ENCODE measurements at regions not wholly inside any gene's neighbourhood (a gene's known extent, or its start where the extent isn't known, plus 50 kb on each side); places are given as distances from the start of the nearest gene placed in this dataset.

DNA sequence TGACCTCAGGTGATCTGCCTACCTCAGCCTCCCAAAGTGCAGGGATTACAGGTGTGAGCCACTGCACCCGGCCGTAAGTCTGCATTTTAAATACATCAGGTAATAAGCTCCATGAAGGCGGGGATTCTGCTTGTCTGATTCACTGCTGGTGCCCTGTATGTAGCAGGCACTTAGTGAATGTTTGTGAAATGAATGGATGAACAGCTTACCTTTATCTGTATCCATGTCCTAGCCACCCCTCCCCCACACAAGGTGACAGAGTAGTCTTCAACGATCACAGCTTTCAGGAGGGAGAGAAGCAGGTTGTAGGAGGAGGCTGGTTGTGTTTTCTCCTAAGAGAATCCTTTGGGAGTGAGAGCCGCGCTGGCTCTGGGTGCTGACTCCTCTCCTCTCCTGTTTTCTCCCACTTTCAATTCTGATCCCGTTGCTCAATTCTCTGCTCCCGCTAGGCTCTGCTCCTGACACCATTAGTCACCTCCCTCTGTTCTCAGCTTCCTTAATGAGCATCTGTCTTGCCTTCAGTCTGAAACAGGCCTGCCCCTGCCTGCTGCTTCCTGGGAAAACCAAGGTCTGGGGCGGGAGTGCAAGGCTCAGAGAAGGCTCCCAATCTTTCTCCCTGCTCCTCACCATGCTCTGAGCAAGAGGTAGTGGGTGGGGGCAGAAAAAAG lies 88.8 kb upstream of the CTNNA1 start:
- Histone ChIP-seq H4K20me1 (ENCODE audit: control insufficient read depth, insufficient read depth, low read depth, low read length) (no peaks in the 10 kb centered on the region), H3F3A (ENCODE audit: control insufficient read depth, insufficient read depth) (no peaks in the 10 kb centered on the region), H3K4me2 (ENCODE audit: low read length) (no peak overlapping the region), H3K4me3 (ENCODE audit: low read length) (no peak overlapping the region), H3K4me1 (ENCODE audit: control insufficient read depth, low read length) (peaks cover 31% of the 10 kb centered on the region), H3K27me3 (ENCODE audit: control insufficient read depth, low read length) (peaks cover 6% of the 10 kb centered on the region; the same call in 1 of the 2 replicates), H3K27ac (ENCODE audit: low read depth, low read length) (no peak overlapping the region), H3K9me3 (ENCODE audit: control insufficient read depth, insufficient read depth, low read length) (no peaks in the 10 kb centered on the region), H3K9me2 (replicated peaks; ENCODE audit: control insufficient read depth, low read length) (no peaks in the 10 kb centered on the region), H3K79me2 (ENCODE audit: control insufficient read depth, low read length) (no peaks in the 10 kb centered on the region), H3K36me3 (ENCODE audit: control insufficient read depth, low read length) (no peaks in the 10 kb centered on the region)
- TF ChIP-seq, protein P1, sequence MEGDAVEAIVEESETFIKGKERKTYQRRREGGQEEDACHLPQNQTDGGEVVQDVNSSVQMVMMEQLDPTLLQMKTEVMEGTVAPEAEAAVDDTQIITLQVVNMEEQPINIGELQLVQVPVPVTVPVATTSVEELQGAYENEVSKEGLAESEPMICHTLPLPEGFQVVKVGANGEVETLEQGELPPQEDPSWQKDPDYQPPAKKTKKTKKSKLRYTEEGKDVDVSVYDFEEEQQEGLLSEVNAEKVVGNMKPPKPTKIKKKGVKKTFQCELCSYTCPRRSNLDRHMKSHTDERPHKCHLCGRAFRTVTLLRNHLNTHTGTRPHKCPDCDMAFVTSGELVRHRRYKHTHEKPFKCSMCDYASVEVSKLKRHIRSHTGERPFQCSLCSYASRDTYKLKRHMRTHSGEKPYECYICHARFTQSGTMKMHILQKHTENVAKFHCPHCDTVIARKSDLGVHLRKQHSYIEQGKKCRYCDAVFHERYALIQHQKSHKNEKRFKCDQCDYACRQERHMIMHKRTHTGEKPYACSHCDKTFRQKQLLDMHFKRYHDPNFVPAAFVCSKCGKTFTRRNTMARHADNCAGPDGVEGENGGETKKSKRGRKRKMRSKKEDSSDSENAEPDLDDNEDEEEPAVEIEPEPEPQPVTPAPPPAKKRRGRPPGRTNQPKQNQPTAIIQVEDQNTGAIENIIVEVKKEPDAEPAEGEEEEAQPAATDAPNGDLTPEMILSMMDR (IDR thresholded peaks at IDR 0.05; ENCODE audit: low read depth, low read length, poor library complexity, severe bottlenecking) = no peak
- no peak for TF ChIP-seq EZH2phosphoT487 (IDR thresholded peaks at IDR 0.05; ENCODE audit: borderline replicate concordance, low read length)

DNA sequence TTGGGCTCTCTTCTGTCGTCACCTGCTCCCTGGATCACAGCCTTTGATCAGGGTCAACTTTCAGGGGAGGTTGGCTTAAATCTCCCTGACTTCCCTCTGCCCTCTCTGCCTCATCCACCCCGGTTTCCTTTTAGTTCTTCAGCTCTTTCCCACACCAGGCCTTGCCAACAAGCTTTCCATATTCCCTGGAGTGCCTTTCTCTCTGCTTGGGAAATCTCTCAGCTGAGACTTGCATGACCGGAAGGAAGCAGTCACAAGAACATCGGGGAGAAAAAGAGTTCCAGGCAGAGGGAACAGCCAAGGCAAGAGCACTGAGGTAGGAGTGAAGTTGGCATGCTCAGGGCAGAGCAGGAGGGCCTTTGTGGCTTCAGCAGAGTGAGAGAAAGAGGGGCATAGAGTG lies 88.4 kb upstream of the HSPA9 start:
- Histone ChIP-seq H3K79me2 (ENCODE audit: control insufficient read depth, low read length) (no peaks in the 10 kb centered on the region), H3K9me2 (replicated peaks; ENCODE audit: control insufficient read depth, low read length) (no peaks in the 10 kb centered on the region), H3K4me2 (ENCODE audit: low read length) (no peak overlapping the region), H4K20me1 (ENCODE audit: control insufficient read depth, insufficient read depth, low read depth, low read length) (no peaks in the 10 kb centered on the region), H3K4me3 (ENCODE audit: low read length) (no peak overlapping the region), H3K27ac (ENCODE audit: low read depth, low read length) (no peak overlapping the region), H3F3A (ENCODE audit: control insufficient read depth, insufficient read depth) (no peaks in the 10 kb centered on the region), H3K4me1 (ENCODE audit: control insufficient read depth, low read length) (peaks cover 31% of the 10 kb centered on the region), H3K9me3 (ENCODE audit: control insufficient read depth, insufficient read depth, low read length) (no peaks in the 10 kb centered on the region), H3K36me3 (ENCODE audit: control insufficient read depth, low read length) (no peaks in the 10 kb centered on the region), H3K27me3 (ENCODE audit: control insufficient read depth, low read length) (peaks cover 14% of the 10 kb centered on the region)
- TF ChIP-seq, protein P1 (IDR thresholded peaks at IDR 0.05; ENCODE audit: low read depth, low read length, poor library complexity, severe bottlenecking) = no peak
- TF ChIP-seq EZH2phosphoT487 (IDR thresholded peaks at IDR 0.05; ENCODE audit: borderline replicate concordance, low read length) = no peak

DNA sequence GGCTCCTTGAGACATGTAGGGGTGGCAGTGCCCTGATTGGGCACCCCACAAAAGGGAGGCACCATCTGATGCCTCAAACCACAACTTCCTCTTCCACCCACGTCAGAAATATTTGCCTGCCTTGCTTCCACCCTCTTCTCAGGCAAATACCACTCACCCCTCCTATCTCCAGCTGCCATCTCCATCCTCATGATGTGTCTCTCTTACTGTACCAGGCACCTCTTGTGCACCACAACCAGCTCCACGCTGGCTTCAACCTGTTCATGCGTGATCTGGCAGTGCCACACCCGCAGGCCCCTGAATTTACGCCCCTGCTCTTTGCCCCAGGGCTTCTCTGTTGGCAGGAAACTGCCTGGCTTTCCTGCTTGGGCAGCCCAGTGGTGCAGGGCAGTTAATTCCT lies 87.8 kb upstream of the HSPA9 start:
- TF ChIP-seq, protein P1 (IDR thresholded peaks at IDR 0.05; ENCODE audit: low read depth, low read length, poor library complexity, severe bottlenecking) = no peak
- Histone ChIP-seq H3K4me1 (ENCODE audit: control insufficient read depth, low read length) (peaks cover 31% of the 10 kb centered on the region), H3K9me3 (ENCODE audit: control insufficient read depth, insufficient read depth, low read length) (no peaks in the 10 kb centered on the region), H3K27ac (ENCODE audit: low read depth, low read length) (no peak overlapping the region), H3K9me2 (replicated peaks; ENCODE audit: control insufficient read depth, low read length) (no peaks in the 10 kb centered on the region), H3F3A (ENCODE audit: control insufficient read depth, insufficient read depth) (no peaks in the 10 kb centered on the region), H4K20me1 (ENCODE audit: control insufficient read depth, insufficient read depth, low read depth, low read length) (no peaks in the 10 kb centered on the region), H3K4me2 (ENCODE audit: low read length) (peak overlapping the region; percentile 21), H3K36me3 (ENCODE audit: control insufficient read depth, low read length) (no peaks in the 10 kb centered on the region), H3K79me2 (ENCODE audit: control insufficient read depth, low read length) (no peaks in the 10 kb centered on the region), H3K4me3 (ENCODE audit: low read length) (no peak overlapping the region), H3K27me3 (ENCODE audit: control insufficient read depth, low read length) (peaks cover 14% of the 10 kb centered on the region)
